H1 (cell line): ENCODE measurements at regions not wholly inside any gene's neighbourhood (a gene's known extent, or its start where the extent isn't known, plus 50 kb on each side); places are given as distances from the start of the nearest gene placed in this dataset.

Source experiments
- CTCF ChIA-PET: fragments of 300-600 bp; sonication (Branson Sonifier 250); formaldehyde crosslinking; loops from one replicate; lab custom pipeline; 2021; ENCODE audit not compliant: partially characterized antibody; lab: Charles Lee
- POLR2A ChIA-PET: fragments of 300-600 bp; sonication (Branson Sonifier 250); formaldehyde crosslinking; loops from one replicate; lab custom pipeline; 2021; ENCODE audit warnings: inconsistent platforms; ENCODE audit not compliant: partially characterized antibody; lab: Charles Lee
- DNase-seq, 2 experiments: peaks; one replicate each; pipeline versions ENCODE4 v3.0.0 to v3.0.0-alpha.2; 2010 to 2022; ENCODE audit warnings: low spot score in 2 of 2, low read depth in 1 of 2, mixed read lengths in 1 of 2
- FAIRE-seq: peaks from 2 replicates; lab custom pipeline; 2011; peaks lifted over from hg19 to GRCh38; lab: Jason Lieb, UNC
- H2AFZ ChIP-seq: 2 replicates; pipeline ENCODE4 v1.8.1; 2012; ENCODE audit warnings: low read length, inconsistent platforms
- H2AK5ac ChIP-seq: 2 replicates; pipeline ENCODE4 v1.6.1; 2013; ENCODE audit warnings: low read depth, low read length
- H2BK120ac ChIP-seq: replicated peaks from 2 replicates; pipeline ENCODE3; 2013; ENCODE audit warnings: low read depth, low read length, inconsistent platforms
- H2BK12ac ChIP-seq: 2 replicates; pipeline ENCODE4 v1.6.1; 2013; ENCODE audit warnings: low read depth, low read length
- H2BK15ac ChIP-seq: 2 replicates; pipeline ENCODE4 v1.6.1; 2013; ENCODE audit warnings: low read length
- H2BK20ac ChIP-seq: 2 replicates; pipeline ENCODE4 v1.6.1; 2013; ENCODE audit warnings: low read length
- H2BK5ac ChIP-seq: 2 replicates; pipeline ENCODE4 v1.6.1; 2013; ENCODE audit warnings: low read depth, low read length
- H3K14ac ChIP-seq: 2 replicates; pipeline ENCODE4 v1.6.1; 2013; ENCODE audit warnings: inconsistent platforms; ENCODE audit not compliant: insufficient read length
- H3K18ac ChIP-seq: 2 replicates; pipeline ENCODE4 v1.6.1; 2013; ENCODE audit warnings: low read length; ENCODE audit errors: extremely low read depth
- H3K23ac ChIP-seq: 2 replicates; pipeline ENCODE4 v1.6.1; 2013; ENCODE audit warnings: inconsistent platforms; ENCODE audit not compliant: insufficient read length
- H3K23me2 ChIP-seq: 2 replicates; pipeline ENCODE4 v1.6.1; 2013; ENCODE audit warnings: low read depth, low read length
- H3K27ac ChIP-seq: 2 replicates; pipeline ENCODE4 v1.6.1; 2011; ENCODE audit warnings: low read depth, low read length, inconsistent platforms
- H3K27me3 ChIP-seq, 4 experiments: replicated peaks in 1 of 4; 1 replicate in 1 of 4; 2 replicates in 3 of 4; pipeline versions ENCODE4 v1.6.1 to v1.8.1; 2011 to 2013; ENCODE audit warnings: low read length in 3 of 4, mild to moderate bottlenecking in 3 of 4, inconsistent platforms in 2 of 4, mixed read lengths in 2 of 4, moderate library complexity in 1 of 4; ENCODE audit not compliant: control insufficient read depth in 3 of 4, insufficient read depth in 3 of 4; ENCODE audit errors: extremely low read depth in 1 of 4
- H3K36me3 ChIP-seq, 4 experiments: 2 replicates each; pipeline versions ENCODE4 v1.6.1 to v1.8.1; 2011 to 2013; ENCODE audit warnings: mild to moderate bottlenecking in 4 of 4, low read length in 3 of 4, moderate library complexity in 2 of 4, control low read depth in 1 of 4, inconsistent platforms in 1 of 4; ENCODE audit not compliant: insufficient read depth in 4 of 4, control insufficient read depth in 2 of 4
- H3K4ac ChIP-seq: replicated peaks from 2 replicates; pipeline ENCODE3; 2013; ENCODE audit warnings: low read length, low read depth, mixed read lengths, inconsistent platforms; ENCODE audit not compliant: insufficient read length
- H3K4me1 ChIP-seq, 4 experiments: replicated peaks in 1 of 4; 1 replicate in 1 of 4; 2 replicates in 3 of 4; pipeline versions ENCODE4 v1.6.1 to v1.8.1; 2011 to 2013; ENCODE audit warnings: low read length in 3 of 4, inconsistent platforms in 2 of 4, mixed read lengths in 1 of 4; ENCODE audit not compliant: insufficient read depth in 4 of 4, control insufficient read depth in 3 of 4
- H3K4me2 ChIP-seq, 2 experiments: 2 replicates each; pipeline versions ENCODE4 v1.6.1 to v1.8.1; 2011 to 2013; ENCODE audit warnings: low read depth in 2 of 2, low read length in 2 of 2, control low read depth in 1 of 2, inconsistent platforms in 1 of 2, mild to moderate bottlenecking in 1 of 2; ENCODE audit not compliant: insufficient read depth in 1 of 2
- H3K4me3 ChIP-seq, 4 experiments: fragments of 200-600, 300-600 bp in 1 of 4; sonication (generic), shearing (Covaris generic), sonication (Bioruptor Twin) in 1 of 4; 2 replicates each; pipeline versions ENCODE4 v1.5.1 to v1.8.1; 2011 to 2016; ENCODE audit warnings: low read length in 4 of 4, low read depth in 3 of 4, control low read depth in 2 of 4, inconsistent platforms in 2 of 4, mild to moderate bottlenecking in 2 of 4, mixed read lengths in 1 of 4, moderate library complexity in 1 of 4; ENCODE audit not compliant: insufficient read depth in 2 of 4; ENCODE audit errors: extremely low read depth in 1 of 4
- H3K56ac ChIP-seq: replicated peaks from 2 replicates; pipeline ENCODE3; 2013; ENCODE audit warnings: low read depth, mild to moderate bottlenecking, mixed read lengths, low read length, inconsistent platforms; ENCODE audit not compliant: insufficient read length
- H3K79me1 ChIP-seq: 2 replicates; pipeline ENCODE4 v1.6.1; 2013; ENCODE audit warnings: low read depth, low read length, control low read depth
- H3K79me2 ChIP-seq, 2 experiments: 2 replicates each; pipeline versions ENCODE4 v1.6.1 to v1.8.1; 2012 to 2013; ENCODE audit warnings: low read length in 2 of 2, mild to moderate bottlenecking in 2 of 2, inconsistent platforms in 1 of 2; ENCODE audit not compliant: insufficient read depth in 2 of 2, control insufficient read depth in 1 of 2
- H3K9ac ChIP-seq, 4 experiments: replicated peaks in 1 of 4; 1 replicate in 1 of 4; 2 replicates in 3 of 4; pipeline versions ENCODE4 v1.6.1 to v1.8.1; 2011 to 2013; ENCODE audit warnings: low read depth in 3 of 4, low read length in 3 of 4, control low read depth in 2 of 4, mild to moderate bottlenecking in 2 of 4, moderate library complexity in 2 of 4, inconsistent platforms in 1 of 4; ENCODE audit errors: extremely low read depth in 1 of 4
- H3K9me3 ChIP-seq, 2 experiments: 2 replicates each; pipeline versions ENCODE4 v1.6.1 to v1.8.1; 2012 to 2013; ENCODE audit warnings: mild to moderate bottlenecking in 2 of 2, moderate library complexity in 2 of 2, control low read depth in 1 of 2, inconsistent platforms in 1 of 2, low read depth in 1 of 2, low read length in 1 of 2, mixed read lengths in 1 of 2; ENCODE audit not compliant: insufficient read depth in 2 of 2
- H4K20me1 ChIP-seq, 2 experiments: replicated peaks in 1 of 2; 2 replicates each; pipeline versions ENCODE3 to v1.8.1; 2011 to 2013; ENCODE audit warnings: inconsistent platforms in 2 of 2, low read length in 2 of 2, mild to moderate bottlenecking in 1 of 2; ENCODE audit not compliant: insufficient read depth in 2 of 2, control insufficient read depth in 1 of 2
- H4K5ac ChIP-seq: 2 replicates; pipeline ENCODE4 v1.6.1; 2013; ENCODE audit warnings: low read length, low read depth, mixed read lengths, inconsistent platforms; ENCODE audit not compliant: insufficient read length
- H4K8ac ChIP-seq: 2 replicates; pipeline ENCODE4 v1.8.0; 2013; ENCODE audit warnings: mild to moderate bottlenecking, moderate library complexity, low read length, inconsistent platforms; ENCODE audit not compliant: insufficient read depth; ENCODE audit errors: extremely low read depth
- H4K91ac ChIP-seq: replicated peaks from 2 replicates; pipeline ENCODE3; 2013; ENCODE audit warnings: low read length, mixed read lengths, inconsistent platforms; ENCODE audit not compliant: insufficient read length
- NRF1 ChIP-seq: IDR thresholded peaks from 2 replicates; pipeline ENCODE4 v1.6.1; 2011; ENCODE audit warnings: mild to moderate bottlenecking, low read depth, low read length, improper control_type of control experiment
- TCF12 ChIP-seq: IDR thresholded peaks from 2 replicates; pipeline ENCODE4 v1.6.1; 2011; ENCODE audit warnings: low read depth, mild to moderate bottlenecking, low read length
- ZNF274 ChIP-seq: IDR thresholded peaks from 2 replicates; pipeline ENCODE4 v1.7.0; 2012; ENCODE audit warnings: low read length, borderline replicate concordance; ENCODE audit errors: extremely low read depth
- WGBS, 2 experiments: shearing (Covaris generic) in 1 of 2; methylation state at CpG; one replicate each; pipeline versions ENCODE4 v1.1.6 to v1.1.7; 2013 to 2015; ENCODE audit warnings: low lambda C conversion rate in 2 of 2, mixed read lengths in 2 of 2, inconsistent platforms in 1 of 2, low coverage in 1 of 2, missing lambda C conversion rate in 1 of 2; ENCODE audit not compliant: insufficient replicate concordance in 2 of 2, insufficient coverage in 1 of 2, insufficient read length in 1 of 2; ENCODE audit errors: extremely low coverage in 1 of 2, missing lambda C conversion rate in 1 of 2; 5-methylcytosine and 5-hydroxymethylcytosine counted together
- TF ChIP-seq, protein P1 (sequence below): IDR thresholded peaks from 2 replicates; pipeline ENCODE4 v1.6.1; 2012; ENCODE audit warnings: low read length, inconsistent platforms

DNA sequence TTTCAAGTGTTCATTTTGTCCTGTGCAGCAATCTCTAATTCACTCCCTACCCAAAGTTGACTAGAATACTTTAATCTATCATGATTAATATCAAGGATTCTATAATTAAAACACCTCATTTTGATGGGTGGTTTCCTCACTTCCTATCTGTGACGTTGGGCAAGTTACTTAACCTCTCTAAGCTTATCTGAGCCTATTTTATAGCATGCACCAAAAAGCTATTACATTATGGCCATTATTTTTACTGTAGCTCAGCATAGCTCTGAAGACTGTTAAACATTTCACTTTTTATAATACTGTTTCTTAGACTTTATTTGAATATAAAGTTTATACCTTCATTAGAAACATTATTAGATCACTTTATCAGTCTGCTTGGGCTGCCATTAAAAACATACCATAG, 579.6 kb upstream of the NXPH2 start:
- DNase-seq (no peak), FAIRE-seq (no peak)
- no peaks in the 10 kb centered on the region for H3K27me3 ChIP-seq
- no peak overlapping the region for H3K23ac ChIP-seq
- no peaks in the 10 kb centered on the region for H3K9me3 ChIP-seq
- no peak overlapping the region for H2BK12ac ChIP-seq
- ChIA-PET CTCF (interaction anchor here (1.1 kb wide), 1 partner anchor 27 kb away, joined by 3 read pairs; no protein-coding TSS in a partner anchor), POLR2A (no interaction called here)
- H3K27ac ChIP-seq, result no peak overlapping the region
- no peak overlapping the region for H3K4ac ChIP-seq
- H4K8ac ChIP-seq, result no peak overlapping the region
- H3K4me1 ChIP-seq, result no peaks in the 10 kb centered on the region
- H3K4me2 ChIP-seq, result no peak overlapping the region
- H2AFZ ChIP-seq, result no peak overlapping the region
- no peak overlapping the region for H4K91ac ChIP-seq
- no peaks in the 10 kb centered on the region for H3K79me1 ChIP-seq
- 97% methylated on average over 1 of the region's 1 CpG; no CpG with 5 or more reads in 1 of the 2 experiments for WGBS, 2 experiments
- H3K9ac ChIP-seq, result no peak overlapping the region
- H4K20me1 ChIP-seq, result no peaks in the 10 kb centered on the region
- H3K56ac ChIP-seq, result no peak overlapping the region
- no peak overlapping the region for H3K14ac ChIP-seq
- TF ChIP-seq NRF1 (no peak), ZNF274 (no peak), TCF12 (no peak)
- TF ChIP-seq, protein P1, sequence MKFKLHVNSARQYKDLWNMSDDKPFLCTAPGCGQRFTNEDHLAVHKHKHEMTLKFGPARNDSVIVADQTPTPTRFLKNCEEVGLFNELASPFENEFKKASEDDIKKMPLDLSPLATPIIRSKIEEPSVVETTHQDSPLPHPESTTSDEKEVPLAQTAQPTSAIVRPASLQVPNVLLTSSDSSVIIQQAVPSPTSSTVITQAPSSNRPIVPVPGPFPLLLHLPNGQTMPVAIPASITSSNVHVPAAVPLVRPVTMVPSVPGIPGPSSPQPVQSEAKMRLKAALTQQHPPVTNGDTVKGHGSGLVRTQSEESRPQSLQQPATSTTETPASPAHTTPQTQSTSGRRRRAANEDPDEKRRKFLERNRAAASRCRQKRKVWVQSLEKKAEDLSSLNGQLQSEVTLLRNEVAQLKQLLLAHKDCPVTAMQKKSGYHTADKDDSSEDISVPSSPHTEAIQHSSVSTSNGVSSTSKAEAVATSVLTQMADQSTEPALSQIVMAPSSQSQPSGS, result no peak
- H3K18ac ChIP-seq, result no peak overlapping the region
- H3K23me2 ChIP-seq, result no peaks in the 10 kb centered on the region; the same call in 1 of the 2 replicates
- no peak overlapping the region for H2AK5ac ChIP-seq
- H3K4me3 ChIP-seq, result no peak overlapping the region
- H2BK15ac ChIP-seq, result no peak overlapping the region
- H4K5ac ChIP-seq, result no peak overlapping the region
- no peak overlapping the region for H2BK20ac ChIP-seq
- H3K36me3 ChIP-seq, result no peaks in the 10 kb centered on the region
- no peaks in the 10 kb centered on the region for H3K79me2 ChIP-seq
- H2BK120ac ChIP-seq, result no peak overlapping the region
- H2BK5ac ChIP-seq, result no peak overlapping the region
